K562 (cell line): ENCODE measurements at regions not wholly inside any gene's neighbourhood (a gene's known extent, or its start where the extent isn't known, plus 50 kb on each side); places are given as distances from the start of the nearest gene placed in this dataset.

ENCODE experiments used
- EZH2 ChIP-seq: IDR thresholded peaks from 2 replicates; pipeline ENCODE4 v1.6.1; 2012; ENCODE audit warnings: low read depth, mild to moderate bottlenecking, inconsistent platforms, low read length, borderline replicate concordance
- NFATC3 ChIP-seq: fragments of 450-650 bp; IDR thresholded peaks from 2 replicates; pipeline ENCODE4 v1.6.1; 2017; ENCODE audit warnings: mild to moderate bottlenecking
- ZNF146 ChIP-seq: IDR thresholded peaks from one replicate; pipeline ENCODE4 v1.6.1; 2018; ENCODE audit warnings: missing compliant biosample characterization; ENCODE audit not compliant: unreplicated experiment
- TF ChIP-seq, protein P1 (sequence below): fragments of 200-600 bp; sonication (generic); IDR thresholded peaks from one replicate; pipeline ENCODE4 v1.6.1; 2012; ENCODE audit warnings: mild to moderate bottlenecking, low read depth, low read length, inconsistent platforms
- TF ChIP-seq, protein P2 (sequence below): fragments of 250-450 bp; sonication (Bioruptor Pico); IDR thresholded peaks from 2 replicates; pipeline ENCODE4 v1.5.0; 2021

DNA sequence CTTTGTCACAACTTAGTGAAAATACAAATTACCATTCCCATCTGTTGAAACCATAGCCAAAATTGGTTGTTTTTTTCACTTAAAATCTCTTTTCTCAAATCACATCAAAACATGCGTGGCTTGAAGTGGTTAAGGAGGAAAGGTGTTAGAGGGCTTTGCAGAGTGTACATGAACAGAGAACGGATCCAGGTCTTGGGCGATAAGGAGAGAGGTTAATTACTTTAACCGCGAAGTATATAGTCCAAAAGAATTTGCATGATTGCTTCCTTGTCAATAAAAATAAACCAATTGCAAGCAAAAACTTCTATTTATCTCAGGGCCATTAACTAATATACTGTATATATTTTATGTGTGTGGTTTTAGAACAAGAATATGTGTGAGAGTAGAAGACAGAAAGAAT is 813.9 kb upstream of the SORCS1 start (continued):
- TF ChIP-seq, protein P1, sequence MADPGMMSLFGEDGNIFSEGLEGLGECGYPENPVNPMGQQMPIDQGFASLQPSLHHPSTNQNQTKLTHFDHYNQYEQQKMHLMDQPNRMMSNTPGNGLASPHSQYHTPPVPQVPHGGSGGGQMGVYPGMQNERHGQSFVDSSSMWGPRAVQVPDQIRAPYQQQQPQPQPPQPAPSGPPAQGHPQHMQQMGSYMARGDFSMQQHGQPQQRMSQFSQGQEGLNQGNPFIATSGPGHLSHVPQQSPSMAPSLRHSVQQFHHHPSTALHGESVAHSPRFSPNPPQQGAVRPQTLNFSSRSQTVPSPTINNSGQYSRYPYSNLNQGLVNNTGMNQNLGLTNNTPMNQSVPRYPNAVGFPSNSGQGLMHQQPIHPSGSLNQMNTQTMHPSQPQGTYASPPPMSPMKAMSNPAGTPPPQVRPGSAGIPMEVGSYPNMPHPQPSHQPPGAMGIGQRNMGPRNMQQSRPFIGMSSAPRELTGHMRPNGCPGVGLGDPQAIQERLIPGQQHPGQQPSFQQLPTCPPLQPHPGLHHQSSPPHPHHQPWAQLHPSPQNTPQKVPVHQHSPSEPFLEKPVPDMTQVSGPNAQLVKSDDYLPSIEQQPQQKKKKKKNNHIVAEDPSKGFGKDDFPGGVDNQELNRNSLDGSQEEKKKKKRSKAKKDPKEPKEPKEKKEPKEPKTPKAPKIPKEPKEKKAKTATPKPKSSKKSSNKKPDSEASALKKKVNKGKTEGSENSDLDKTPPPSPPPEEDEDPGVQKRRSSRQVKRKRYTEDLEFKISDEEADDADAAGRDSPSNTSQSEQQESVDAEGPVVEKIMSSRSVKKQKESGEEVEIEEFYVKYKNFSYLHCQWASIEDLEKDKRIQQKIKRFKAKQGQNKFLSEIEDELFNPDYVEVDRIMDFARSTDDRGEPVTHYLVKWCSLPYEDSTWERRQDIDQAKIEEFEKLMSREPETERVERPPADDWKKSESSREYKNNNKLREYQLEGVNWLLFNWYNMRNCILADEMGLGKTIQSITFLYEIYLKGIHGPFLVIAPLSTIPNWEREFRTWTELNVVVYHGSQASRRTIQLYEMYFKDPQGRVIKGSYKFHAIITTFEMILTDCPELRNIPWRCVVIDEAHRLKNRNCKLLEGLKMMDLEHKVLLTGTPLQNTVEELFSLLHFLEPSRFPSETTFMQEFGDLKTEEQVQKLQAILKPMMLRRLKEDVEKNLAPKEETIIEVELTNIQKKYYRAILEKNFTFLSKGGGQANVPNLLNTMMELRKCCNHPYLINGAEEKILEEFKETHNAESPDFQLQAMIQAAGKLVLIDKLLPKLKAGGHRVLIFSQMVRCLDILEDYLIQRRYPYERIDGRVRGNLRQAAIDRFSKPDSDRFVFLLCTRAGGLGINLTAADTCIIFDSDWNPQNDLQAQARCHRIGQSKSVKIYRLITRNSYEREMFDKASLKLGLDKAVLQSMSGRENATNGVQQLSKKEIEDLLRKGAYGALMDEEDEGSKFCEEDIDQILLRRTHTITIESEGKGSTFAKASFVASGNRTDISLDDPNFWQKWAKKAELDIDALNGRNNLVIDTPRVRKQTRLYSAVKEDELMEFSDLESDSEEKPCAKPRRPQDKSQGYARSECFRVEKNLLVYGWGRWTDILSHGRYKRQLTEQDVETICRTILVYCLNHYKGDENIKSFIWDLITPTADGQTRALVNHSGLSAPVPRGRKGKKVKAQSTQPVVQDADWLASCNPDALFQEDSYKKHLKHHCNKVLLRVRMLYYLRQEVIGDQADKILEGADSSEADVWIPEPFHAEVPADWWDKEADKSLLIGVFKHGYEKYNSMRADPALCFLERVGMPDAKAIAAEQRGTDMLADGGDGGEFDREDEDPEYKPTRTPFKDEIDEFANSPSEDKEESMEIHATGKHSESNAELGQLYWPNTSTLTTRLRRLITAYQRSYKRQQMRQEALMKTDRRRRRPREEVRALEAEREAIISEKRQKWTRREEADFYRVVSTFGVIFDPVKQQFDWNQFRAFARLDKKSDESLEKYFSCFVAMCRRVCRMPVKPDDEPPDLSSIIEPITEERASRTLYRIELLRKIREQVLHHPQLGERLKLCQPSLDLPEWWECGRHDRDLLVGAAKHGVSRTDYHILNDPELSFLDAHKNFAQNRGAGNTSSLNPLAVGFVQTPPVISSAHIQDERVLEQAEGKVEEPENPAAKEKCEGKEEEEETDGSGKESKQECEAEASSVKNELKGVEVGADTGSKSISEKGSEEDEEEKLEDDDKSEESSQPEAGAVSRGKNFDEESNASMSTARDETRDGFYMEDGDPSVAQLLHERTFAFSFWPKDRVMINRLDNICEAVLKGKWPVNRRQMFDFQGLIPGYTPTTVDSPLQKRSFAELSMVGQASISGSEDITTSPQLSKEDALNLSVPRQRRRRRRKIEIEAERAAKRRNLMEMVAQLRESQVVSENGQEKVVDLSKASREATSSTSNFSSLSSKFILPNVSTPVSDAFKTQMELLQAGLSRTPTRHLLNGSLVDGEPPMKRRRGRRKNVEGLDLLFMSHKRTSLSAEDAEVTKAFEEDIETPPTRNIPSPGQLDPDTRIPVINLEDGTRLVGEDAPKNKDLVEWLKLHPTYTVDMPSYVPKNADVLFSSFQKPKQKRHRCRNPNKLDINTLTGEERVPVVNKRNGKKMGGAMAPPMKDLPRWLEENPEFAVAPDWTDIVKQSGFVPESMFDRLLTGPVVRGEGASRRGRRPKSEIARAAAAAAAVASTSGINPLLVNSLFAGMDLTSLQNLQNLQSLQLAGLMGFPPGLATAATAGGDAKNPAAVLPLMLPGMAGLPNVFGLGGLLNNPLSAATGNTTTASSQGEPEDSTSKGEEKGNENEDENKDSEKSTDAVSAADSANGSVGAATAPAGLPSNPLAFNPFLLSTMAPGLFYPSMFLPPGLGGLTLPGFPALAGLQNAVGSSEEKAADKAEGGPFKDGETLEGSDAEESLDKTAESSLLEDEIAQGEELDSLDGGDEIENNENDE = no peak
- TF ChIP-seq, protein P2, sequence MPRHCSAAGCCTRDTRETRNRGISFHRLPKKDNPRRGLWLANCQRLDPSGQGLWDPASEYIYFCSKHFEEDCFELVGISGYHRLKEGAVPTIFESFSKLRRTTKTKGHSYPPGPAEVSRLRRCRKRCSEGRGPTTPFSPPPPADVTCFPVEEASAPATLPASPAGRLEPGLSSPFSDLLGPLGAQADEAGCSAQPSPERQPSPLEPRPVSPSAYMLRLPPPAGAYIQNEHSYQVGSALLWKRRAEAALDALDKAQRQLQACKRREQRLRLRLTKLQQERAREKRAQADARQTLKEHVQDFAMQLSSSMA = no peak
- TF ChIP-seq EZH2 (no peak), ZNF146 (CRISPR knock-in tag) (no peak), NFATC3 (no peak)
